ENCODE measurements at regions not wholly inside any gene's neighbourhood (a gene's known extent, or its start where the extent isn't known, plus 50 kb on each side); places are given as distances from the start of the nearest gene placed in this dataset.

DNA sequence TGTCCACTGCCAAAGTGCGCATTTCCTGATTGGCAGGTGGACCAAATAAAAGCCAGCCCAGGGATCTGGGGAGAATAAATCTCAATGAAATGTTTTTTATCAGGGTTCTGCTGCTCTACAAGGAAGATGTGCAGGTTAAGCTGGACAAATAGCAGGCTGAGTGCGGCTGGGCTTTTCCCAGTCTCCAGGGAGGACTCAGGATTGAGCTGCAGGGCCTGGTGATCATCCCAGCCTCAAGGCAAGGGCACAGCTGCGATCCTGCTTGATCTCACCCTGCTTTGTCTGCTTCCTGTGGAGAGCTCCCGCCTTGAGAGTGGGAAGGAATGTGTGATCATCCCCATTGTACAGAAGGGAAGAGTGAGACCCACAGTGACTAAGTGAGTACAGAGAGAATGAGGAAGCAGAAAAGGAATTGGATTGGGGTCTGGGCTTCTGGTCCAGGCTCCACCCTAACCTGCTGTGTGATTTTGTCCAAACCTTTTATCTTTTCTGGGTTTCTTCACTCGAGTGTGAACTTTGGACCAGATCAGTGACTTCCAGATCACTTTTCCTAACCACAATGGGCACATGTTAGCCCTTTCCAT lies 75.3 kb upstream of the CRHR1 start:
- TF ChIP-seq FOXP2 (optimal IDR thresholded peaks at IDR 0.05; ENCODE audit: borderline replicate concordance, extremely low read depth, extremely low read length, insufficient read depth) (no peak), SIN3A (IDR thresholded peaks at IDR 0.05; ENCODE audit: borderline replicate concordance, insufficient read depth, low read length) (no peak), POLR2AphosphoS5 (IDR thresholded peaks at IDR 0.05; ENCODE audit: low read depth, low read length) (no peak), TAF1 (IDR thresholded peaks at IDR 0.05; ENCODE audit: borderline replicate concordance, insufficient read depth, low read length) (no peak), REST (IDR thresholded peaks at IDR 0.05; ENCODE audit: insufficient read depth in 1 of 2, low read depth in 2 of 2, low read length in 2 of 2) (no peak)

GRCh38 chr17:45709728-45710288 lies 74.3 kb upstream of the CRHR1 start:
- no peak for TF ChIP-seq TAF1 (IDR thresholded peaks at IDR 0.05; ENCODE audit: borderline replicate concordance, insufficient read depth, low read length)

DNA sequence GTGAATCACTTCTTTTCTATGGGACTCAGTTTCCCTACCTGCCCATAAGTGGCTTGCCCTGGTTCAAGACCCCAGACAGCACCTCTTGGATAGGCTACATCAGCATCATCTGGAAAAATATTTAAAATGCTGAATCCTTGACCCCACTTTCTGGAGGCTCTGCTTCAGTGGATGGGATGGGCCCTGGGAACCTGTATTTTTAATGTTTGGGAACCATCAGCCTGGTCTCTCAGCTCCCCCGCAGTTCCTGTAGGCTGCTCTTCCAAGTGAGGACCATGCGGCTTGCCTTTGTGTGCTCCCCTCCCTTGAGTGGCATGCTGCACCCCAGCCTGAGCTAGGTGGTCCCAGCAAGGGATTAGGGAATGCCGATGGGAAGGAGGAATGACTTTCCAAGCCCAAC lies 68.3 kb upstream of the CRHR1 start:
- no peak for TF ChIP-seq POLR2AphosphoS5 (IDR thresholded peaks at IDR 0.05; ENCODE audit: low read depth, low read length)
- TF ChIP-seq TAF1 (IDR thresholded peaks at IDR 0.05; ENCODE audit: borderline replicate concordance, insufficient read depth, low read length), result no peak
- no peak for TF ChIP-seq SIN3A (IDR thresholded peaks at IDR 0.05; ENCODE audit: borderline replicate concordance, insufficient read depth, low read length)
- no peak for TF ChIP-seq FOXP2 (optimal IDR thresholded peaks at IDR 0.05; ENCODE audit: borderline replicate concordance, extremely low read depth, extremely low read length, insufficient read depth)
- TF ChIP-seq REST (IDR thresholded peaks at IDR 0.05; ENCODE audit: insufficient read depth in 1 of 2, low read depth in 2 of 2, low read length in 2 of 2), result no peak

GRCh38 chr17:45718791-45719190 lies 65.3 kb upstream of the CRHR1 start:
- TF ChIP-seq REST (IDR thresholded peaks at IDR 0.05; ENCODE audit: insufficient read depth in 1 of 2, low read depth in 2 of 2, low read length in 2 of 2) (no peak), POLR2AphosphoS5 (IDR thresholded peaks at IDR 0.05; ENCODE audit: low read depth, low read length) (no peak)

- no peak for TF ChIP-seq FOXP2 (optimal IDR thresholded peaks at IDR 0.05; ENCODE audit: borderline replicate concordance, extremely low read depth, extremely low read length, insufficient read depth)
- TF ChIP-seq POLR2AphosphoS5 (IDR thresholded peaks at IDR 0.05; ENCODE audit: low read depth, low read length), result no peak
- no peak for TF ChIP-seq SIN3A (IDR thresholded peaks at IDR 0.05; ENCODE audit: borderline replicate concordance, insufficient read depth, low read length)
- TF ChIP-seq REST (IDR thresholded peaks at IDR 0.05; ENCODE audit: insufficient read depth in 1 of 2, low read depth in 2 of 2, low read length in 2 of 2), result no peak
Observed at GRCh38 chr17:45719335-45720071, 64.6 kb upstream of the CRHR1 start.

Measured in PFSK-1 (cell line).